GM12878 (cell line): ENCODE measurements at regions not wholly inside any gene's neighbourhood (a gene's known extent, or its start where the extent isn't known, plus 50 kb on each side); places are given as distances from the start of the nearest gene placed in this dataset.

Experiments used
- ATAC-seq: fragments of 200-7000 bp; cut with Tn5 transposase; 3 replicates; pipeline ENCODE4 v1.9.1; 2020; ENCODE audit warnings: mild to moderate bottlenecking, moderate library complexity
- BruUV-seq: library from RNA; stranded (reverse); fragments of 400-500 nt; replicated peaks from 2 replicates; lab custom pipeline; 2021; lab: Mats Ljungman, UMichigan
- CTCF ChIA-PET: fragments of 300-600 bp; sonication (Branson Sonifier 250); formaldehyde crosslinking; extraction: SDS; loops from one replicate; lab custom pipeline; 2021; ENCODE audit warnings: inconsistent platforms; lab: Yijun Ruan, JAX
- POLR2A ChIA-PET: fragments of 350-600 bp; formaldehyde crosslinking; extraction: SDS; loops from one replicate; lab custom pipeline; 2021; ENCODE audit warnings: inconsistent platforms; lab: Charles Lee
- RAD21 ChIA-PET: fragments of 300-600 bp; sonication (Branson Sonifier 250); formaldehyde crosslinking; loops from one replicate; lab custom pipeline; 2023; ENCODE audit warnings: antibody characterized with exemption; ENCODE audit not compliant: unreplicated experiment; lab: Charles Lee
- SMC1A ChIA-PET: fragments of 300-600 bp; sonication (Branson Sonifier 250); formaldehyde crosslinking; loops from one replicate; lab custom pipeline; 2023; ENCODE audit not compliant: unreplicated experiment, uncharacterized antibody; lab: Charles Lee
- DNase-seq: peaks from one replicate; pipeline ENCODE4 v3.0.0-alpha.2; 2011; ENCODE audit warnings: low read depth, low spot score
- FAIRE-seq: peaks from 3 replicates; lab custom pipeline; 2011; peaks lifted over from hg19 to GRCh38; lab: Jason Lieb, UNC
- H2AFZ ChIP-seq: 2 replicates; pipeline ENCODE4 v1.6.0; 2011; ENCODE audit warnings: low read depth, low read length, control low read depth; ENCODE audit not compliant: control insufficient read depth
- H3K27ac ChIP-seq: 2 replicates; pipeline ENCODE4 v1.5.1; 2011; ENCODE audit warnings: control low read depth; ENCODE audit not compliant: control insufficient read depth, insufficient read depth
- H3K27me3 ChIP-seq, 2 experiments: replicated peaks in 1 of 2; 2 replicates each; pipeline versions ENCODE4 v1.6.0 to v1.6.1; 2011; ENCODE audit warnings: low read length in 1 of 2; ENCODE audit not compliant: control insufficient read depth in 2 of 2, insufficient read depth in 2 of 2
- H3K36me3 ChIP-seq, 2 experiments: 2 replicates each; pipeline ENCODE4 v1.5.1; 2011; ENCODE audit warnings: low read length in 1 of 2; ENCODE audit not compliant: control insufficient read depth in 2 of 2, insufficient read depth in 2 of 2
- H3K4me1 ChIP-seq: 2 replicates; pipeline ENCODE4 v1.6.1; 2011; ENCODE audit warnings: mild to moderate bottlenecking, low read length, moderate library complexity, mixed read lengths; ENCODE audit not compliant: control insufficient read depth, insufficient read depth
- H3K4me2 ChIP-seq: 2 replicates; pipeline ENCODE4 v1.6.0; 2011; ENCODE audit warnings: control low read depth; ENCODE audit not compliant: control insufficient read depth, insufficient read depth
- H3K4me3 ChIP-seq: fragments of 200-600 bp; sonication (generic); 2 replicates; pipeline ENCODE4 v1.5.1; 2016
- H3K79me2 ChIP-seq: 2 replicates; pipeline ENCODE4 v1.6.0; 2011; ENCODE audit warnings: low read length; ENCODE audit not compliant: control insufficient read depth, insufficient read depth
- H3K9ac ChIP-seq: 2 replicates; pipeline ENCODE4 v1.8.0; 2011; ENCODE audit warnings: low read length, control low read depth, mixed read lengths; ENCODE audit not compliant: control insufficient read depth, insufficient read depth
- H3K9me3 ChIP-seq: replicated peaks from 3 replicates; pipeline ENCODE4 v1.5.1; 2011; ENCODE audit warnings: mild to moderate bottlenecking, low read length; ENCODE audit not compliant: control insufficient read depth, insufficient read depth
- H4K20me1 ChIP-seq: 2 replicates; pipeline ENCODE4 v1.6.0; 2011; ENCODE audit not compliant: control insufficient read depth, insufficient read depth
- GATAD2B ChIP-seq: fragments of 450-650 bp; conservative IDR thresholded peaks from 2 replicates; pipeline ENCODE4 v1.6.1; 2017; ENCODE audit warnings: low read depth, mild to moderate bottlenecking, moderate library complexity
- NR2C1 ChIP-seq: fragments of 450-650 bp; IDR thresholded peaks from 2 replicates; pipeline ENCODE4 v1.6.1; 2017; ENCODE audit warnings: antibody characterized with exemption, mild to moderate bottlenecking, moderate library complexity
- NRF1 ChIP-seq: conservative IDR thresholded peaks from 2 replicates; pipeline ENCODE4 v1.6.1; 2011; ENCODE audit warnings: mild to moderate bottlenecking, low read depth, low read length, improper control_type of control experiment
- POU2F2 ChIP-seq: IDR thresholded peaks from 3 replicates; pipeline ENCODE4 v1.6.1; 2011; ENCODE audit warnings: low read depth, mild to moderate bottlenecking, low read length, borderline replicate concordance
- SP1 ChIP-seq: IDR thresholded peaks from one replicate; pipeline ENCODE4 v1.6.1; 2011; ENCODE audit warnings: low read depth, low read length
- ZBTB33 ChIP-seq: fragments of 450-650 bp; IDR thresholded peaks from 2 replicates; pipeline ENCODE4 v1.6.1; 2017; ENCODE audit warnings: mild to moderate bottlenecking
- ZNF24 ChIP-seq: fragments of 450-650 bp; IDR thresholded peaks from 2 replicates; pipeline ENCODE4 v1.6.1; 2017; ENCODE audit warnings: antibody characterized with exemption, mild to moderate bottlenecking
- WGBS: methylation state at CpG from one replicate; pipeline ENCODE4 v1.1.6; 2016; ENCODE audit warnings: low lambda C conversion rate; ENCODE audit not compliant: insufficient replicate concordance, insufficient coverage; ENCODE audit errors: missing lambda C conversion rate; 5-methylcytosine and 5-hydroxymethylcytosine counted together
- in situ Hi-C: fragments of 300-500 bp; cut with MboI; formaldehyde crosslinking; loops from 9 replicates; pipeline ENCODE4 v1.14.3; 2018; ENCODE audit warnings: mixed read lengths
- intact Hi-C: fragments of 100-400 bp; cut with micrococcal nuclease; formaldehyde crosslinking; loops from one replicate; pipeline ENCODE4 v1.14.2; 2022; ENCODE audit not compliant: unreplicated experiment
- TF ChIP-seq, protein P1 (sequence below): IDR thresholded peaks from 2 replicates; pipeline ENCODE4 v1.6.1; 2012; ENCODE audit warnings: low read depth, low read length, improper control_type of control experiment

- Histone ChIP-seq H3K36me3 (no peaks in the 10 kb centered on the region), H3K4me3 (no peak overlapping the region), H3K9ac (no peak overlapping the region), H3K27ac (no peak overlapping the region), H4K20me1 (no peaks in the 10 kb centered on the region), H3K27me3 (no peaks in the 10 kb centered on the region), H3K9me3 (no peaks in the 10 kb centered on the region), H2AFZ (no peak overlapping the region), H3K4me1 (no peaks in the 10 kb centered on the region), H3K4me2 (no peak overlapping the region), H3K79me2 (no peaks in the 10 kb centered on the region)
- CTCF ChIA-PET, result no interaction called here
- no peak for FAIRE-seq
- no peak for DNase-seq
- WGBS, result 0% methylated on average over 1 of the region's 1 CpG
- TF ChIP-seq NRF1 (no peak), SP1 (no peak), ZNF24 (no peak), POU2F2 (no peak)
- TF ChIP-seq, protein P1, sequence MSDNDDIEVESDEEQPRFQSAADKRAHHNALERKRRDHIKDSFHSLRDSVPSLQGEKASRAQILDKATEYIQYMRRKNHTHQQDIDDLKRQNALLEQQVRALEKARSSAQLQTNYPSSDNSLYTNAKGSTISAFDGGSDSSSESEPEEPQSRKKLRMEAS, result no peak
- SMC1A ChIA-PET, result interaction anchor here (0.7 kb wide), 1 partner anchor 258 kb away, joined by 3 read pairs; no protein-coding TSS in a partner anchor
- intact Hi-C loops, result no loop called here
- POLR2A ChIA-PET, result no interaction called here
- RAD21 ChIA-PET, result no interaction called here
- in situ Hi-C loops, result no loop called here
- no TSS peak for BruUV-seq
- no peak for ATAC-seq
These were observed 808.4 kb downstream of the CDH18 start for GRCh38 chr5:19179571-19179970.

- ChIA-PET CTCF (no interaction called here), SMC1A (no interaction called here), POLR2A (no interaction called here), RAD21 (no interaction called here)
- Histone ChIP-seq H3K4me1 (no peaks in the 10 kb centered on the region), H3K27me3 (no peaks in the 10 kb centered on the region), H3K27ac (no peak overlapping the region), H2AFZ (no peak overlapping the region), H3K9me3 (no peaks in the 10 kb centered on the region), H3K4me2 (no peak overlapping the region), H3K4me3 (no peak overlapping the region), H3K36me3 (no peaks in the 10 kb centered on the region), H3K9ac (no peak overlapping the region), H4K20me1 (no peaks in the 10 kb centered on the region), H3K79me2 (no peaks in the 10 kb centered on the region)
- in situ Hi-C loops, result no loop called here
- DNase-seq (no peak), ATAC-seq (no peak), FAIRE-seq (no peak)
- BruUV-seq, result no TSS peak
- intact Hi-C loops, result no loop called here
- 13% methylated on average over 2 of the region's 2 CpGs for WGBS
- no peak for TF ChIP-seq GATAD2B
- TF ChIP-seq ZBTB33, result no peak
- TF ChIP-seq NR2C1, result no peak
These were observed 798.8 kb downstream of the CDH18 start for GRCh38 chr5:19189176-19189575.
